Skeletal muscle satellite cell (primary cell): ENCODE measurements at regions not wholly inside any gene's neighbourhood (a gene's known extent, or its start where the extent isn't known, plus 50 kb on each side); places are given as distances from the start of the nearest gene placed in this dataset.

Experiments
- H3K27me3 ChIP-seq: 2 replicates; pipeline ENCODE4 v1.7.0; 2013; ENCODE audit warnings: low read length; ENCODE audit not compliant: control insufficient read depth, insufficient read depth
- H3K36me3 ChIP-seq: 2 replicates; pipeline ENCODE4 v1.7.0; 2013; ENCODE audit warnings: mild to moderate bottlenecking, control low read depth, low read length; ENCODE audit not compliant: insufficient read depth
- H3K4me1 ChIP-seq: 2 replicates; pipeline ENCODE4 v1.7.0; 2013; ENCODE audit warnings: low read length; ENCODE audit not compliant: control insufficient read depth, insufficient read depth
- H3K4me2 ChIP-seq: 2 replicates; pipeline ENCODE4 v1.7.0; 2013; ENCODE audit warnings: mild to moderate bottlenecking, low read length
- H3K4me3 ChIP-seq: 2 replicates; pipeline ENCODE4 v1.7.0; 2013; ENCODE audit warnings: low read length
- H3K9ac ChIP-seq: 2 replicates; pipeline ENCODE4 v1.7.0; 2013; ENCODE audit warnings: mild to moderate bottlenecking, low read depth, low read length, moderate library complexity
- H3K9me3 ChIP-seq: replicated peaks from 2 replicates; pipeline ENCODE4 v1.7.0; 2013; ENCODE audit warnings: mild to moderate bottlenecking, control low read depth, low read length

DNA sequence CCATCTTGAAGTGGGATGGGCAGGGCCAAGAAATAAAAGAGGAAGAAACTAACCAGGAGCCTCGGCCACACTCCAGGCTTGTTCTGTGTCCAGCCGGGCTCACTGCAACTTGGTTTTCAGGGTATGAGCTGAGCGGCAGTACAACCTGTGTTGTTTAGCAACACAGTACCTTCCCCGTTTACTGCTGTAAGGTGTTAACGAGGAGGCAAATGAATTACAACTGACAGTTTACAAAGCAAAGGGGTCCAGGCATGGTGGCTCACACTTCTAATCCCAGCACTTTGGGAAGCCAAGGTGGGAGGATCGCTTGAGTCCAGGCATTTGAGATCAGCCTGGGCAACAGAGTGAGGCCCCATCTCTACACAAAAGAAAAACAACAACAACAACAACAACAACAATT is 481.3 kb upstream of the SULF2 start:
- Histone ChIP-seq H3K4me1 (no peaks in the 10 kb centered on the region), H3K9ac (no peak overlapping the region), H3K4me2 (no peak overlapping the region), H3K4me3 (no peak overlapping the region), H3K27me3 (peaks cover 29% of the 10 kb centered on the region), H3K9me3 (no peaks in the 10 kb centered on the region), H3K36me3 (no peaks in the 10 kb centered on the region)

DNA sequence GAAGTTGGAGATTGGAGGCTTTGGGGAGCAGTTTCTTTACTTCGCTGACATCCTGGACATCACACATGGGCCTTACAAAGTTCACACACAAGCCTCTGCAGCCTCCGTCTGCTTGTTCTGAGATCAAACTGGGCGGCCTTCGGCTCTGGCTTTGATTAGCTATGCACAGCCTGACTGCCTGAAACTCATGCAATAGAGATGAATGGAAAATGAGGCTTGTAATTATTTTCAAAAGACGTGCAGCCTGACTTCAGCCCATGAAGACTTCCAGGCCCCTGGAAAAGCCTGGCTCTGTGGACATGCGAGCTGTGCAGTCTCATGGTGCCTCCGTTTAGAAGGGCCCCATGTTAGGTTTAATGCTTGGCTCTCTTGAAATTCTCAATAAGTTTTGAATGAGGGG is 480.5 kb upstream of the SULF2 start:
- H3K4me2 ChIP-seq: no peak overlapping the region
- H3K4me3 ChIP-seq: no peak overlapping the region
- H3K36me3 ChIP-seq: no peaks in the 10 kb centered on the region
- no peak overlapping the region for H3K9ac ChIP-seq
- H3K4me1 ChIP-seq: no peaks in the 10 kb centered on the region
- no peaks in the 10 kb centered on the region for H3K9me3 ChIP-seq
- peaks cover 22% of the 10 kb centered on the region for H3K27me3 ChIP-seq

DNA sequence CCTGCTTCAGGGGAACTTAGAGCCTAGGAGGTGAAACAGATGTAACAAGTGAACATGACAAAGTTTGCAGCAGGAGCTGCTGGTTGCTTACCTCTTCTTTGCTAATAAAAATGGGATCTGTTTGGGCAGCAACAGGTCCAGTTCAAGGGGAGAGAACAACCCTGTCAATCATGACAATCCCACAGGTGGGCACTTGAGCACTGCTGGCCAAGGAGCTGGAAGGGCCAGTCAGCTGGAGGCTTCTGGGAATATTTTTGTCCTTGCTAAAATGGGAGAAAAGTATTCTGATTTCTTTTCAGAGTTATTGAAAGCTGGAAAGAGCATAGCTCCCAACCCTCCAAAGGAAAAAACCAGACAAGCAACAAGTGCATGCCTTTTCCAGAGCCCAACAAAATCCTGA is 477.7 kb upstream of the SULF2 start:
- Histone ChIP-seq H3K9ac (no peak overlapping the region), H3K4me3 (no peak overlapping the region), H3K4me1 (no peaks in the 10 kb centered on the region), H3K27me3 (peaks cover 12% of the 10 kb centered on the region), H3K9me3 (no peaks in the 10 kb centered on the region), H3K4me2 (no peak overlapping the region), H3K36me3 (no peaks in the 10 kb centered on the region)

DNA sequence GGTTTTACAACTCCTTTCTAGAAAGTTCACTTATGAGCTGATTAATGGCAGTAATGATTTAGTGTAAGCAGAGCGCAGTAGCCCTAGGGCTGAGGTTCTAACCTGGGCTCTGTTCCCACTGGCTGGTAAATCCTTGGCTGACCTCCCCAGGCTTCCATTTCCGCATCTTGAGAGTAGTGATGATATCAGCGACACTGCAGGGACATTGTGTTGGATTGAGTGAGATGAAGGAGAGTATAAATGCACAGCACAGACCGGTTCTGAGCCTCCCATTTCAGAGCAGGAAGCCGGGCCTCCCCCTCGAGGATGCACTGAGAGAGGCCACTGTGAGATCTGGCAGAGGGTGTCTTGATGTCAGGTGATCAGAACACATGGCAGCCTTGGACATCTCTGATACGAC is 477.2 kb upstream of the SULF2 start:
- H3K27me3 ChIP-seq: peaks cover 16% of the 10 kb centered on the region
- H3K4me2 ChIP-seq: no peak overlapping the region
- H3K36me3 ChIP-seq: no peaks in the 10 kb centered on the region
- no peak overlapping the region for H3K4me3 ChIP-seq
- H3K9ac ChIP-seq: no peak overlapping the region
- H3K9me3 ChIP-seq: no peaks in the 10 kb centered on the region
- H3K4me1 ChIP-seq: no peaks in the 10 kb centered on the region

DNA sequence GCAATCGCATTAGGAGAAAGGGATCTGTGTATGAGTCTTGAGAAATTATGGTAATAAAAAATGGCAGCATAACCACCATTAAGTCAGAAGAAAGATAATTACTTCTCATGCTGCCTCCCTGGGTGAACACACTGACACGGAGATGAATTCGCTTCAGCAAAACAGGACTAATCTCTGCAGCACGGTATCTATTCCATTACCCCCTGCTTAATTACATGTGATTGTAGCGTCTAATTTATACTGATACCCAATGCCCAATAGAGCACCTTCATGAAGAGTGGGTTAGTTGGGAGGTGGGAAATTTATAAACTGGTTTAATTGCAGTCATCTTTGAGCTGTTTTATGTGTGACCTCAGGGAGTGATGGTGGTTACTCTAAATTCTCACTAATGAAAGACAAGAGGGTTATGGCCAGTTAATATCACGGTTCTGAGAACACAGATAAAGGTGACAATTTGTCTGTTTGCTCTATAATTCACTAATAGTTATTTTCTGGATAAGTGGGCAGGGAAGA is 476.2 kb upstream of the SULF2 start:
- Histone ChIP-seq H3K4me3 (no peak overlapping the region), H3K4me2 (no peak overlapping the region), H3K9ac (no peak overlapping the region), H3K27me3 (peaks cover 16% of the 10 kb centered on the region), H3K4me1 (no peaks in the 10 kb centered on the region), H3K9me3 (no peaks in the 10 kb centered on the region), H3K36me3 (no peaks in the 10 kb centered on the region)

DNA sequence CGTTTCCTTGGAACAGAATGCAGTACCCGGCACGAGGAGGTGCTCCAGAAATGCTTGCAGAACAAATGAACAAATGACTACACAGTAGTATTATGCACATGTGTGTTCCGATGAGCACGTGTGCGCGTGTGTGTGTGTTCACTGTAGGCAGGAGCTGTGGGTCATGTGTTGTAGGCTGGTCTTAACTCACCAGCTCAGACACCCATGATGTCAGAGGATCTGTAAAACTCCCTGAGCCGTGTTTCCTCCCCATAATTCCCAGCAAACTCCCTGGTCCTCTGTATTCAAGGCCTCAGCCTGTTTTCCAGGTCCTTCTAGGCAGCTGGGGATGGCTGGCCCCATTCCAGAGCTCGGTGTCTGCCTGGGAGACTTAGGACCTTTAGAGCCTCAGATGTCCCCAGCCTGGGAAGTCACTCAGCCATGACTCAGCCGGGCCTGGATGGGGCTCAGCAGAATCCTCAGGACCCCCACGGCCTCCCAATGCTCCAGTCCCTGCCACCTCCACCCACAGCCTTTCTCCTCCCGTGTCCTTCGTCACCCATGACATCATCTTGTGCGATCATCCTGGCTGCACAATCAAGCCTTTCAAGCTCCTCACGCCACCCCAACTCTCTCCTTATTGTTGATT is 475.0 kb upstream of the SULF2 start:
- Histone ChIP-seq H3K36me3 (no peaks in the 10 kb centered on the region), H3K4me2 (no peak overlapping the region), H3K4me1 (no peaks in the 10 kb centered on the region), H3K9me3 (no peaks in the 10 kb centered on the region), H3K4me3 (no peak overlapping the region), H3K27me3 (peaks cover 10% of the 10 kb centered on the region), H3K9ac (no peak overlapping the region)

DNA sequence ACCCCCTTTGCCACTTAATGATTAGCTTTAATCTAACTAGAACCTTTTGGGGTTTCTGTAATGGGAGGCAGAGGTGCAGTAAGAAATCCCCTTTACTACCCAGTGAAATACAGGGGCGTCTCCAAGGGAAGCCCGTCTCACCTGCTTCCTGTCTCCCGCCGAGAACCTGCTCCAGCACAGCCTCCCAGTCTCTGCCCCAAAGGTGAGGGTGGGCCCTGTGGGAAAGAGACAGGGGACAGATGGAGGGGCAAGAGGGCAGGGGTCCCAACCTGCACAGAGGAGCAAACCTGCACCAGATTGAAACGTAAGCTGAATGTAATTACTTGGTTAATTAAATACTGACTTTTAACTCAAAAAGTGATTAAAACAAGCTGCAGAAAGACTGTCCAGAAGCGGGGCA is 474.2 kb upstream of the SULF2 start:
- Histone ChIP-seq H3K9ac (no peak overlapping the region), H3K4me3 (no peak overlapping the region), H3K36me3 (no peaks in the 10 kb centered on the region), H3K4me2 (no peak overlapping the region), H3K4me1 (no peaks in the 10 kb centered on the region), H3K9me3 (no peaks in the 10 kb centered on the region), H3K27me3 (peaks cover 10% of the 10 kb centered on the region)

DNA sequence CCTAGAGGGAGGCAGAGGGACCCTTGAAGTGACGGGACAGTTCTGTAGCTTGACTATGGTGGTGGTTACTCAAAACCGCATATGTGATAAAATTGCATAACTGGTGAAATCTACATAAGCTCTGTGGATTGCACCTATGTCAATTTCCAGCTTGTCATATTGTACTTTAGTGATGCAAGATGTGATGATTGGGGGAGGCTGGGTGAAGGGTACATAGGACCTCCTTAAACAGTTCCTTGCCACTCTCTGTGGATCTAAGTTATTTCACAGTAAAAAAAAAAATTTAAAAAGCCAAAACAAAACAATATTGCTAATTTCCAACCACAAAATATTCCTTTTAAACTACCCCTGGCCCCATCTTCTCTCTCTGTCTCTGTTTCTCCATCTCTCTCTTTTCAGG is 472.6 kb upstream of the SULF2 start:
- Histone ChIP-seq H3K9me3 (no peaks in the 10 kb centered on the region), H3K36me3 (no peaks in the 10 kb centered on the region), H3K4me2 (no peak overlapping the region), H3K27me3 (peaks cover 10% of the 10 kb centered on the region), H3K4me3 (no peak overlapping the region), H3K4me1 (no peaks in the 10 kb centered on the region), H3K9ac (no peak overlapping the region)

DNA sequence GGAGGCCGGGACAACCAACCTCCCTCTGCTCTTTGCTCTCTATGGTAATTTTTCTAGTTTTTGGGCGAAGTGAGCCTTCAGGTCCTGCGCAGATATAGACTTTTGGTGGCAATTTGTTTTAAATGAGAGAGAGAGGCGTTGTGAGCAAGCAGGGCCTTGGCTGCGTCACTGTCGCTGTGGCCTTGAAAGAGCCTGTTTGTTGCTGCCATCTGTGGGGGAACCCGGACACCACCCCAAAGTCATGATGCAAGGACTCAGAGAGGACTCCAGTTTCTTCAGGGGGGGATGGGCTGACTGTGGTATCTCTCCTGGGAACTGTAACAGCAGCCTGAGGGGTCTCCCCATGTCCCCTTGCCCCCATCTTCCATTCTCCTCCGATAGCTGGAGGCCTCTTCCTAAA is 462.7 kb upstream of the SULF2 start:
- Histone ChIP-seq H3K36me3 (no peaks in the 10 kb centered on the region), H3K9ac (no peak overlapping the region), H3K4me1 (no peaks in the 10 kb centered on the region), H3K4me2 (no peak overlapping the region), H3K4me3 (no peak overlapping the region), H3K27me3 (peaks cover 3% of the 10 kb centered on the region), H3K9me3 (no peaks in the 10 kb centered on the region)

DNA sequence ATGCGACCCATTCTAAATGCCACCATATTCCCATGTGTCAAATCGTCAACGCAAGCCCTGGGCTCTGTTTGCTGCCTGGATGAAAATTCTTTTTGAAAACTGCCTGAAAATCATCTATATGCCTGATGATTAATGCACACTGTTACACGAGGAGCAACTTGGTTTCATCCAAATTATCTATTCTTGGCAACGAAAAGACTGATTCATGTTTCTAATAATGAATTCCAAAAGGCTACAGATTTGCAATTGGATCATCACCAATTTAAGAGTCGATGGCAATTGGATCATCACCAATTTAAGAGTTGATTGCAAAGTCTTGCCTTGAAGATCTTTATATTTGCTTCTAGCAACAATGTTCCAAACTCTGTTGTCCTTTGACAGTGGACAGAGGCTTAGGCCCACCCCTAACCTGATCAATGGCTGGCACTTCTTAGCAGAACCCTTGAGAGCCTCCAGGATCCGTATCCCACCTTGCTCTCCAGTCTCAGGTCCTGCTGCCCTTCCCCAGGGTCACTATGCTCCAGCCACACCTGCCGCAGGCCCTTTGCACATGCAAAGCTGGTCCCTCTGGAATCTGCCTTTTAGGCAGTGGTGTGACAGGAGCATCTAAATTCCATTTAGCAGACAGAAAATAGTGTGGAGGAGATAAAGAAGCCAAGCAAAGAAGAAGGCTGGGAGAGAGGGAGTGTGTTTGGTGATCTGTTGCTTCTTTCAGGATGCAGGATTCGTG is 460.9 kb upstream of the SULF2 start:
- Histone ChIP-seq H3K4me2 (no peak overlapping the region), H3K9me3 (no peaks in the 10 kb centered on the region), H3K4me1 (no peaks in the 10 kb centered on the region), H3K36me3 (no peaks in the 10 kb centered on the region), H3K4me3 (no peak overlapping the region), H3K9ac (no peak overlapping the region), H3K27me3 (peaks cover 3% of the 10 kb centered on the region)

DNA sequence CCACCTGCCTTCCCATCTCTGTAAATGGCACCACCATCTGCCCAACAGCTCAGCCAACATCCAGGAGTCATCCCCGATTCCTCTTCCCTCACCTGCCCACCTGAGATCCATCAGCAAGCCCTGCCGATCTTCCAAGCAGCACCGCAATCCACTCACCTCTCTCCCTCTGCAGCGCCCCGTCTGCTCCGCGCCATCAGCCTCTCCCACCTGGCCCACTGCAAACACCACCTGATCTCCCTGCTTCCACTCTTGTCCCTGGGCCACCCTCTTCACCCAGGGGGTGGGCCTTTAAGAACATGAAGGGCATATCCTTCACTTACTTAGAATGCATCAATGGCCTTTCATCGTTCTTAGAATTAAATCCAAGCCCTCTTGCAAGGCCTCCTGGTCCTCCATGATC is 457.3 kb upstream of the SULF2 start:
- no peak overlapping the region for H3K4me2 ChIP-seq
- no peaks in the 10 kb centered on the region for H3K27me3 ChIP-seq
- no peaks in the 10 kb centered on the region for H3K9me3 ChIP-seq
- no peaks in the 10 kb centered on the region for H3K36me3 ChIP-seq
- no peak overlapping the region for H3K4me3 ChIP-seq
- H3K4me1 ChIP-seq: no peaks in the 10 kb centered on the region
- no peak overlapping the region for H3K9ac ChIP-seq

DNA sequence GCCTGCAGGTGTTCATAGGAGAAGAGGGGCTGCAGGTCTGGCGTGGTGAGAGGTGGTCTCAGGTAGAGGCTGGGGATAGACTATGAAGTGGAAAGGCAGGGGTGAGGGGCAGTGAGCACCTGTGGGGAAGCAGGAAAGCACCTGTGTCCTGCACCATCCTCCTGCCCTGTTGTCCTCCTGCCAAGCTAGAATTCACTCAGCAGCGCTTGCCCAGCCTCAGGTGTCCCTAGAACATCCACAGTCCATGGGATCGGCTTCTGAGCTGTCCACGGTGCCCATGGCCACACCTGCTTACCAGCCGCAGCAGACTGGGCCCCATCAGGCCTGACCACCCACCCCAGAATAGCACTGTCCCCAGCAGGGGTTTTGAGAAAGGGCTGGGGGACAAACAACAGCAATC is 456.2 kb upstream of the SULF2 start:
- Histone ChIP-seq H3K4me1 (no peaks in the 10 kb centered on the region), H3K4me3 (no peak overlapping the region), H3K27me3 (no peaks in the 10 kb centered on the region), H3K9ac (no peak overlapping the region), H3K36me3 (no peaks in the 10 kb centered on the region), H3K4me2 (no peak overlapping the region), H3K9me3 (no peaks in the 10 kb centered on the region)
